ENCODE measurements at regions not wholly inside any gene's neighbourhood (a gene's known extent, or its start where the extent isn't known, plus 50 kb on each side); places are given as distances from the start of the nearest gene placed in this dataset.
"Not testable (repeated sequence)": the region's sequence is repeated elsewhere in the genome, so short reads cannot be mapped to it uniquely, and the experiment has no call there.

GRCh38 chr6:62980724-62981123 lies 230.5 kb upstream of the FKBP1C start:
- TF ChIP-seq EP300 (IDR thresholded peaks at IDR 0.05) (no peak), POLR2A (IDR thresholded peaks at IDR 0.05) (no peak), POLR2AphosphoS5 (IDR thresholded peaks at IDR 0.05) (no peak)
- TF ChIP-seq, protein P1, sequence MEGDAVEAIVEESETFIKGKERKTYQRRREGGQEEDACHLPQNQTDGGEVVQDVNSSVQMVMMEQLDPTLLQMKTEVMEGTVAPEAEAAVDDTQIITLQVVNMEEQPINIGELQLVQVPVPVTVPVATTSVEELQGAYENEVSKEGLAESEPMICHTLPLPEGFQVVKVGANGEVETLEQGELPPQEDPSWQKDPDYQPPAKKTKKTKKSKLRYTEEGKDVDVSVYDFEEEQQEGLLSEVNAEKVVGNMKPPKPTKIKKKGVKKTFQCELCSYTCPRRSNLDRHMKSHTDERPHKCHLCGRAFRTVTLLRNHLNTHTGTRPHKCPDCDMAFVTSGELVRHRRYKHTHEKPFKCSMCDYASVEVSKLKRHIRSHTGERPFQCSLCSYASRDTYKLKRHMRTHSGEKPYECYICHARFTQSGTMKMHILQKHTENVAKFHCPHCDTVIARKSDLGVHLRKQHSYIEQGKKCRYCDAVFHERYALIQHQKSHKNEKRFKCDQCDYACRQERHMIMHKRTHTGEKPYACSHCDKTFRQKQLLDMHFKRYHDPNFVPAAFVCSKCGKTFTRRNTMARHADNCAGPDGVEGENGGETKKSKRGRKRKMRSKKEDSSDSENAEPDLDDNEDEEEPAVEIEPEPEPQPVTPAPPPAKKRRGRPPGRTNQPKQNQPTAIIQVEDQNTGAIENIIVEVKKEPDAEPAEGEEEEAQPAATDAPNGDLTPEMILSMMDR (IDR thresholded peaks at IDR 0.05), result no peak
- Histone ChIP-seq H3K9me3 (no peaks in the 10 kb centered on the region), H3K27ac (no peak overlapping the region), H3K4me3 (no peak overlapping the region), H3K27me3 (no peaks in the 10 kb centered on the region), H3K4me1 (no peaks in the 10 kb centered on the region), H3K36me3 (no peaks in the 10 kb centered on the region)
- ATAC-seq (ENCODE audit: low FRiP score in 2 of 2) (no peak), DNase-seq (no peak)

DNA sequence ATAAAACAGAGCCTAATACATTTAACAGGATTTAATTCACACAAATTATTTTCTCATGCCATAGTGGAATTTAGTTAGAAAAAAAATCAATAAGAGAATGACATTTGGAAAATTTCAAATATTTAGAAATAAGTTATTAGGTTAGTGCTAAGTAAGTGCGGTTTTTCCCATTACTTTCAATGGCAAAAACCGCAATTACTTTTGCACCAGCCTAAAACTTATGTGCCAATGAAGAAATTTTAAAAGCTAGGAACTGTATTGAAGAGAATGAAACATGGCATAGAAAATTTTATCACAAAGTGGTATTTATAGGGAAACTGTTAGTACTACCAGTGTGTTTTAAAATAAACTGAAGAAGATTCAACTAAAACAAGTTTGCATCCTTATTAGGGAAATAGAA lies 228.3 kb upstream of the FKBP1C start:
- Histone ChIP-seq H3K4me1 (no peaks in the 10 kb centered on the region), H3K36me3 (no peaks in the 10 kb centered on the region), H3K4me3 (no peak overlapping the region), H3K27me3 (no peaks in the 10 kb centered on the region), H3K9me3 (no peaks in the 10 kb centered on the region), H3K27ac (no peak overlapping the region)
- ATAC-seq (ENCODE audit: low FRiP score in 2 of 2), result no peak
- TF ChIP-seq EP300 (IDR thresholded peaks at IDR 0.05), result no peak
- TF ChIP-seq POLR2AphosphoS5 (IDR thresholded peaks at IDR 0.05), result no peak
- TF ChIP-seq, protein P1 (IDR thresholded peaks at IDR 0.05), result no peak
- TF ChIP-seq POLR2A (IDR thresholded peaks at IDR 0.05), result no peak
- 48 to 61% methylated on average over 2 of the region's 2 CpGs for WGBS, 2 donors
- DNase-seq, result no peak

DNA sequence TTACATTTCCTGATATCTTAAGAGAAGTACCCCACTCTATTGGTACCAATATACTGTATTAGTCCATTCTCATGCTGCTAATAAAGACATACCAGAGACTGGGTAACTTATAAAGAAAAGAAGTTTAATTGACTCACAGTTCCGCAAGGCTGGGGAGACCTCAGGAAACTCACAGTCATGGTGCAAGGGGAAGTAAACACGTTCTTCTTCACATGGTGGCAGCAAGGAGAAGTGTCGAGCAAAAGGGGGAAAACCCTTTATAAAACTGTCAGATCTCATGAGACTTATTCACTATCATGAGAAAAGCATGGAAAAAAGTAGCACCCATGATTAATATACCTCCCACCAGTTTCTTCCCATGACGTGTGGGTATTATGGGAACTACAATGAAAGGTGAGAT lies 219.6 kb upstream of the FKBP1C start:
- not testable (repeated sequence) for H3K27ac ChIP-seq; ATAC-seq (ENCODE audit: low FRiP score in 2 of 2); DNase-seq

GRCh38 chr6:62993951-62994350 lies 217.3 kb upstream of the FKBP1C start:
- Histone ChIP-seq H3K9me3 (no peaks in the 10 kb centered on the region), H3K36me3 (no peaks in the 10 kb centered on the region), H3K27me3 (no peaks in the 10 kb centered on the region), H3K4me1 (no peaks in the 10 kb centered on the region), H3K27ac (no peak overlapping the region), H3K4me3 (no peak overlapping the region)
- DNase-seq (no peak), ATAC-seq (ENCODE audit: low FRiP score in 2 of 2) (no peak)
- no peak for TF ChIP-seq POLR2AphosphoS5 (IDR thresholded peaks at IDR 0.05)
- TF ChIP-seq, protein P1 (IDR thresholded peaks at IDR 0.05), result no peak
- TF ChIP-seq EP300 (IDR thresholded peaks at IDR 0.05), result no peak
- no peak for TF ChIP-seq POLR2A (IDR thresholded peaks at IDR 0.05)

More for the DNA sequence above, 219.6 kb upstream of the FKBP1C start:
- 68 to 70% methylated on average over 4 of the region's 4 CpGs for WGBS, 2 donors
- not testable (repeated sequence) for H3K4me1 ChIP-seq, H3K9me3 ChIP-seq, H3K36me3 ChIP-seq, H3K4me3 ChIP-seq, H3K27me3 ChIP-seq

- Histone ChIP-seq H3K9me3 (no peaks in the 10 kb centered on the region), H3K36me3 (no peaks in the 10 kb centered on the region), H3K27me3 (no peaks in the 10 kb centered on the region), H3K27ac (no peak overlapping the region), H3K4me1 (no peaks in the 10 kb centered on the region), H3K4me3 (no peak overlapping the region)
- WGBS, 2 donors, result 57 to 73% methylated on average over 2 of the region's 2 CpGs
- TF ChIP-seq POLR2A (IDR thresholded peaks at IDR 0.05) (no peak), EP300 (IDR thresholded peaks at IDR 0.05) (no peak), POLR2AphosphoS5 (IDR thresholded peaks at IDR 0.05) (no peak)
- TF ChIP-seq, protein P1 (IDR thresholded peaks at IDR 0.05), result no peak
- DNase-seq, result no peak
- no peak for ATAC-seq (ENCODE audit: low FRiP score in 2 of 2)
Measured at GRCh38 chr6:62998022-62998421, 213.2 kb upstream of the FKBP1C start.

- ATAC-seq (ENCODE audit: low FRiP score in 2 of 2); H3K4me3 ChIP-seq; H3K9me3 ChIP-seq; DNase-seq; H3K4me1 ChIP-seq; H3K27ac ChIP-seq; H3K27me3 ChIP-seq; H3K36me3 ChIP-seq: not testable (repeated sequence)
- 23 to 35% methylated on average over 3 of the region's 3 CpGs for WGBS, 2 donors
Measured at GRCh38 chr6:62999242-62999641, 212.0 kb upstream of the FKBP1C start.
